Upper lobe of left lung (tissue), 4 donors: ENCODE measurements at regions not wholly inside any gene's neighbourhood (a gene's known extent, or its start where the extent isn't known, plus 50 kb on each side); places are given as distances from the start of the nearest gene placed in this dataset.

Source experiments
- EP300 ChIP-seq, 4 donors: sonication (generic); formaldehyde crosslinking; IDR thresholded peaks; one replicate each; pipeline ENCODE4 v1.5.1; 2017; ENCODE audit warnings: antibody characterized with exemption in 4 of 4, control low read depth in 2 of 4
- POLR2A ChIP-seq, 4 donors: fragments of 450-650 bp; IDR thresholded peaks; one replicate each; pipeline ENCODE4 v1.5.1; 2016 to 2017; ENCODE audit warnings: antibody characterized with exemption in 4 of 4, mild to moderate bottlenecking in 2 of 4
- TF ChIP-seq, protein P1 (sequence below), 6 experiments: fragments of 450-650 bp in 4 of 6; fragments of 200-600 bp in 2 of 6; sonication (generic) in 2 of 6; IDR thresholded peaks; one replicate each; pipeline ENCODE4 v1.5.1; 2016 to 2019; ENCODE audit warnings: antibody characterized with exemption in 6 of 6

DNA sequence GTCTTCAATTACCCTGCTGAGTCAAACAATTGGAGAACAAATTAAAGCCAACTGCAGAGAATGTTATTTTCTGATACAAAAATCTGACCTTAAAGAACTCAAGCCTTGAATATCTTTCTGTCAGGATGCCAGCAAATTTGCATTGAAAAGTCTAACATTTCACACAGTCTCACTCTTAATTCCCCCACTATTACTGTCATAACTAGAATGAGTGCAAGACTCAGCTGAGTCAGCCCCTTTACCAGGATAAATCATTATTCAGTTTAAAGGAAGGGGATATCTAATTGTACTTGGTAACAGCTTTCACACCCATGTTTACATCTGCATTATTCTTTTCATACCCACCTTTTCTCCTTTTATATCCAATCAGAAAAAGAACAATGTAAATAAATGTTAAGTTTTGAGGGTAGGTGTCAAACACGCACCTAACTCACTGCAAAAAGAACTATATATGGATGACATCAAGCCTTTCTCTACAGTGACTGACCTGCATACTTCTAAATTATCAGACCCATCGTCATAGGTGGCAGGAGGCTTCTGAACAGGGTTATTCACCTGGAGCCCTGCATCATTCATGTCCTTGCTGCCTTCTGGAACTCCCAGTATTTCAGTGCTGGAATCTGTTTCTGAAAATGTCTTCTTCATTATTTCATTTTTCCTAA lies 117.4 kb downstream of the TMA16 start:
- TF ChIP-seq, protein P1, sequence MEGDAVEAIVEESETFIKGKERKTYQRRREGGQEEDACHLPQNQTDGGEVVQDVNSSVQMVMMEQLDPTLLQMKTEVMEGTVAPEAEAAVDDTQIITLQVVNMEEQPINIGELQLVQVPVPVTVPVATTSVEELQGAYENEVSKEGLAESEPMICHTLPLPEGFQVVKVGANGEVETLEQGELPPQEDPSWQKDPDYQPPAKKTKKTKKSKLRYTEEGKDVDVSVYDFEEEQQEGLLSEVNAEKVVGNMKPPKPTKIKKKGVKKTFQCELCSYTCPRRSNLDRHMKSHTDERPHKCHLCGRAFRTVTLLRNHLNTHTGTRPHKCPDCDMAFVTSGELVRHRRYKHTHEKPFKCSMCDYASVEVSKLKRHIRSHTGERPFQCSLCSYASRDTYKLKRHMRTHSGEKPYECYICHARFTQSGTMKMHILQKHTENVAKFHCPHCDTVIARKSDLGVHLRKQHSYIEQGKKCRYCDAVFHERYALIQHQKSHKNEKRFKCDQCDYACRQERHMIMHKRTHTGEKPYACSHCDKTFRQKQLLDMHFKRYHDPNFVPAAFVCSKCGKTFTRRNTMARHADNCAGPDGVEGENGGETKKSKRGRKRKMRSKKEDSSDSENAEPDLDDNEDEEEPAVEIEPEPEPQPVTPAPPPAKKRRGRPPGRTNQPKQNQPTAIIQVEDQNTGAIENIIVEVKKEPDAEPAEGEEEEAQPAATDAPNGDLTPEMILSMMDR (IDR thresholded peaks at IDR 0.05) = no peak
- no peak for TF ChIP-seq EP300 (IDR thresholded peaks at IDR 0.05)
- TF ChIP-seq POLR2A (IDR thresholded peaks at IDR 0.05) = no peak
